Fibroblast of skin of abdomen (primary cell): ENCODE measurements at regions not wholly inside any gene's neighbourhood (a gene's known extent, or its start where the extent isn't known, plus 50 kb on each side); places are given as distances from the start of the nearest gene placed in this dataset.

Source experiments
- DNase-seq: peaks from one replicate; pipeline ENCODE4 v3.0.0-alpha.2; 2013

- DNase-seq: no peak
Observed at GRCh38 chr6:150539568-150539967, 60.1 kb upstream of the PLEKHG1 start.

- DNase-seq: no peak
Observed at GRCh38 chr6:150541576-150541975, 58.1 kb upstream of the PLEKHG1 start.

DNA sequence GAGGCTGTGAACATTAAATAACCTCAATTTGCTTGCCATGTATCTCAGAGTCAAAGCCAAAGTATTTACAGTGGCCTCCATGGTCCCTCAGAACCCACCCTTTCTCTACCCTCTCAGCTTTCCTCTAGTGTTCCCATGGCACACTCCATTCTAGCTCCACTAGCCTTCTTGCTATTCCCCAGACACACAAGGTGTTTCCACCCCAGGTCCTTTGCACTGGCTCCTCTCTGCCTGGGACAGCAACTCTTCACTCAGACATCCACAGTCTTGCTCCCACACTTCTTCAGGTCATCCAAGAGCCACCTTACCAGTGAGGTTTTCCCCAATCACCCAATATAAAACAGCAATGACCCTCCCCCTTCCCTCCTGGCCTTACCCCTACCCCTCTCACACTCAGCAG lies 56.5 kb upstream of the PLEKHG1 start:
- DNase-seq: no peak

GRCh38 chr6:150544793-150545192 lies 54.9 kb upstream of the PLEKHG1 start:
- no peak for DNase-seq

DNA sequence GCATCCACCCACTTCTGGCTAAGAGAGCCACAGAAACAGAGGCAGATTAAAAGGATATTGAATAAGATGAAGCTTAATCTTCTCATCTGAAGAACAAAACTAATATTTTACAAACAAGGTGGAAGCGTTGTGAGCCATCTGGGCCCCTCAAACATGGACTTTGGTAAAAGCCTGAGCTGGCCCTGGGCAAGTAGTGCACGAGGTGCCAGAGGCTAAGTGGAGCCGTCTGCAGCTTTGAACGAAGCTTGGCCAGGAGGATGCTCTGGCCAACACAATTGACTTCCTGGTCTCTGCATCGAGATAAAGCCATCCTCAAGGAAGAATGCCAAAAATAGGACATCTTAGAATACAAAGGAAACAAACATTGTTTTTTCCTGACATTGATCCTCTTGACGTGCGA lies 53.2 kb upstream of the PLEKHG1 start:
- no peak for DNase-seq

GRCh38 chr6:150547502-150548222 lies 52.0 kb upstream of the PLEKHG1 start:
- DNase-seq: no peak

DNA sequence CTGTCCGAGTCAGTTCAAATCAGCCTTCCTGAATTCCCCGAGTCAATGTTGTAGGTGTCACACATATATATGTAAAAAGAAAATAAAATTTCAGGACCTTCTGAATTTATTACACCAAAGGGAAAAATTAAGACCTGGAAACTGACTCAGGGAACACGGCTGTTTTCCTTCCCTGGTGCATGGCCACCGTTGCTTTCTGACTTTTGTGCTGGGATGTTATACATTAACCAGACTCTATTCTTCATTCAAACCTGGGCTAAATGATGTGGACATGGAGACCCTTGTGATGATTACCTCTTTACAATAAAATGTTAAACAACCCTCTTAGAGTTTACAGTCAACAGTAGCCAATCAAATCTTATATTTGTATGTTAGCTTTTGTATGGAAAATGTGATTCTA lies 51.4 kb upstream of the PLEKHG1 start:
- DNase-seq: no peak

GRCh38 chr6:150549007-150549406 lies 50.7 kb upstream of the PLEKHG1 start:
- DNase-seq: no peak

DNA sequence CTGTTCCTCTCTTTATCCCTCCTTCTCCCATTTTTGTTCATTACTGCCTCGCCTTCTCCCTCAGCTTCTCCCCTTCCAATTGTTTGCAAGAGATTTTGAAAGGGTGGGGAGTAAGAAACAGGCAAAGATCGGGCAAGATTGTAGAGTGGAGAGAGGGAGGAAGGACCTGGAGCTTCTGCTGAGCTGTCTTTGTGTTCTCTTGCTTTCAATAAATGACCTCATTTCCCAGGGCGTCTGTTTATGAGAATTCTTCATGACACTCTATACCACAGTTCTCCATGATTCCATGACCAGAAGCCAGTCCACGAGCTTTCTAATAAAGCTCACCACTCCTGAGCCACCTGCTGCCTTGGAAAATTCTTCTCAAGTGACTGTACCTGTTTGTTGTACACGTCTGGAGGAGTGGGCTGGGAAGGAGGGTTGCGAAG lies 50.0 kb upstream of the PLEKHG1 start:
- DNase-seq: no peak
